Effector memory CD8-positive, alpha-beta T cell (primary cell): ENCODE measurements at regions not wholly inside any gene's neighbourhood (a gene's known extent, or its start where the extent isn't known, plus 50 kb on each side); places are given as distances from the start of the nearest gene placed in this dataset.

Experiments
- ATAC-seq: fragments of 150-1000 bp; cut with Tn5 transposase; replicated peaks from 2 replicates; pipeline ENCODE4 v1.10.0; 2021; ENCODE audit warnings: mild to moderate bottlenecking, moderate library complexity
- DNase-seq, 3 experiments: peaks; one replicate each; pipeline ENCODE4 v3.0.0; 2021
- H3K27ac Mint-ChIP-seq, 2 donors: one replicate each; pipeline ENCODE4 v1.8.0; 2022; ENCODE audit warnings: mild to moderate bottlenecking in 2 of 2, mixed read lengths in 2 of 2, moderate library complexity in 2 of 2
- H3K27me3 Mint-ChIP-seq, 2 donors: one replicate each; pipeline ENCODE4 v1.8.0; 2022; ENCODE audit warnings: mixed read lengths in 2 of 2
- H3K36me3 Mint-ChIP-seq: one replicate; pipeline ENCODE4 v1.8.0; 2022; ENCODE audit warnings: mild to moderate bottlenecking, moderate library complexity, mixed read lengths; ENCODE audit not compliant: insufficient read depth
- H3K4me1 Mint-ChIP-seq, 2 donors: one replicate each; pipeline ENCODE4 v1.8.0; 2022; ENCODE audit warnings: low read depth in 2 of 2, mixed read lengths in 2 of 2
- H3K4me3 Mint-ChIP-seq, 2 donors: one replicate each; pipeline ENCODE4 v1.8.0; 2022; ENCODE audit warnings: mild to moderate bottlenecking in 2 of 2, mixed read lengths in 2 of 2, moderate library complexity in 2 of 2
- H3K9me3 Mint-ChIP-seq, 2 donors: one replicate each; pipeline ENCODE4 v1.8.0; 2022; ENCODE audit warnings: mixed read lengths in 2 of 2

DNA sequence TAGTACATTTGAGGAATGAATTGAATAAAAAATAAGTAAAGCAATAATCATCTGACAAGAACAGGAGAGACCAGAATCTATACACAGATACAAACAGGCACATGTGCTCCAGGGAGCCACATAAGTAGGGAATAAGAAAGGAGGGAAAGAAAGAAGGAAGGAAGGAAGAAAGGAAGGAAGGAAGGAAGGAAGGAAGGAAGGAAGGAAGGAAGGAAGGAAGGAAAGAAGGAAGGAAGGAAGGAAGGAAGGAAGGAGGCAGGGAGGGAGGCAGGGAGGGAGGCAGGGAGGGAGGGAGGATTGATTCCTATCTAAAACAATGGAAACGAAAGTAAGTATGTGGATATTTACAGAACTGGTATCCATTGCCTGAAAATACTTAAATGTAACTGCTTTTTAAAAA is 475.8 kb downstream of the NLGN4X start:
- Mint-ChIP-seq H3K27ac (no peak overlapping the region), H3K4me1 (no peaks in the 10 kb centered on the region), H3K9me3 (peaks cover 0 to 1% of the 10 kb centered on the region in 2 donors)

DNA sequence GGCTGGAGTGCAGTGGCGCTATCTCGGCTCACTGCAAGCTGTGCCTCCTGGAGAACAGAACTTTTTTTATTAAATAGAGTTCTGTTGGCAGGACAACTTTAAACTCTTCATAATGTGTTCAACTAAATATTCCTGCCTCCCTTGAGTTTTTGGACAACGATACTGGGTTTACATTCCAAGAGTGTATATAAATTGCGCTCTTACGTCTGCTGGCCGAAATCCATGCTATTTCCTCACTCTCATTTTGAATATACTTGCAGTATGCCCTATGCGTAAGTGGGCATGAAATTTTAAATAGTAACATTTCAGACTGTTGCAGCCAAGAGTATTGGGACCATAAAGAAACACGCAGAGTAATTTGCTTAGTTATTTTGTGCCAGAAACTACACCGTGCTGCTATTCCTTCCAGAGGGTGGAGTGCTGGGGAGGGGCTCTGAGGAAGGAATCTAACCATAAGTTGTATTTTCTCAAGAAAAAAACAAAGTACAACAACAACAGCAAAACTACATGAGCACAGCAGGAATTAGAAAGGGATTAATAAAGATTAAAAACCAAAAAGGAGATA is 480.0 kb downstream of the NLGN4X start:
- Mint-ChIP-seq H3K4me1 (no peaks in the 10 kb centered on the region), H3K4me3 (no peak overlapping the region), H3K27me3 (no peaks in the 10 kb centered on the region), H3K27ac (no peak overlapping the region), H3K36me3 (peaks cover 3% of the 10 kb centered on the region), H3K9me3 (peaks cover 4 to 8% of the 10 kb centered on the region in 2 donors)
- DNase-seq (no peak), ATAC-seq (no peak)

More for the DNA sequence above, 475.8 kb downstream of the NLGN4X start:
- DNase-seq (no peak), ATAC-seq (no peak)
- Mint-ChIP-seq H3K27me3 (no peaks in the 10 kb centered on the region), H3K36me3 (peaks cover 3% of the 10 kb centered on the region), H3K4me3 (no peak overlapping the region)

DNA sequence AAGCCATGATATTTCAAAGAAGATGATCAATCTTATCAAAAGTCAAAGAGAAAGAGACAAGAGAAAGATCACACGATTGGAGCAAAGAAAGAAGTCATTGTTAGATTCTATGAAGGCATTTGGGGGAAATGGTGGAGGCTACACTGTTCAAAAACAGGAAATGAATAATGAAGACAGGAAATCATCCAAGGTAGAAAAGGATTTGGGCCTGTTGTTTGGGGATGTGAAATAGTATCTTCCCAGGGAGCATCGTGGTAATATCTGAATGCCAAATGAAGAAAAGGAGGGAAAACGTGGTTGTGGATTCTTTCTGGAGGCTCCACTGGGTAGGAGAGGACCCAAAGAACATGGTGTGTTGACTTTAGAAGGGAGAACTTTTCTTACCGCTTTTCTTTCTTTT is 482.4 kb downstream of the NLGN4X start:
- no peak for ATAC-seq
- H3K36me3 Mint-ChIP-seq = no peaks in the 10 kb centered on the region
- no peaks in the 10 kb centered on the region for H3K27me3 Mint-ChIP-seq
- no peaks in the 10 kb centered on the region for H3K4me1 Mint-ChIP-seq
- H3K27ac Mint-ChIP-seq = no peak overlapping the region
- H3K4me3 Mint-ChIP-seq = no peak overlapping the region
- no peak for DNase-seq
- peaks cover 2 to 8% of the 10 kb centered on the region in 2 donors for H3K9me3 Mint-ChIP-seq

DNA sequence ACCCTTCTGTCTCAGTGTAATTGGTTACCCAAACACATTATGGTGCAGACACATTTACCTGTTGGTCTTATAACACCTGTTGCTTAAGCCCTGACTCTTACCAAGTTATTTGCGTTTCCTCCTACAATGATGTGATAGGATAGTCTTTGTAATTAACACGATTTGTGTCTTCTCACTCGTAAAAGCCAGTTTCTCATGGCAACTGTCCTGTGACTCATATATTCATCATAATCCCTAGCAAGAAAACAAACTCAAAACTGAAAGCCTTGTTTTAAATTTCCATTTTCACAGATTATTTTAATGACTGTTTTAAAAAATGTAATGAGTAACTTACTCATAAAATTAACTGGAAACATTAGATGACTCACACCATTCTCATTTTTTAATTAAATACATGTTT is 495.2 kb downstream of the NLGN4X start:
- ATAC-seq (no peak), DNase-seq (no peak)
- Mint-ChIP-seq H3K27me3 (no peaks in the 10 kb centered on the region), H3K4me3 (no peak overlapping the region), H3K36me3 (no peaks in the 10 kb centered on the region), H3K9me3 (peaks cover 1 to 6% of the 10 kb centered on the region in 2 donors), H3K27ac (no peak overlapping the region), H3K4me1 (no peaks in the 10 kb centered on the region)

DNA sequence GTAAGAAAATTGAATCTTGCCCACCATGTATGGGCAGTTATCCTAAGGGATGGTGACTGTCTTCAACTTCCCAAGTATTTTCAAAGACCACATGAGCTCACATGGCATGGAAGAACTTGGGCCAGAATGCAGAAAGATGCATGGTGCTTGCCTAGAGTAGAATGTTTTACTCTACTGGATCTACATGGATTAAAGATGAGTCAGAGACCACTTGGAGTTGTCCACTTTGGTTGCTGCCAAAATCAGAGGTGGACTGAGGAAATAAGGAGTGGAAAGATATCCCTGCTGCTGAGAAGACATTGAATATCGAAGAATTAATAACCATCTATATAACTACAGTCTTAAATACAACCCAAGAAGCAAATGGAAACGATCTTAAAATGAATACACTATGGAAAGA is 498.1 kb downstream of the NLGN4X start:
- no peaks in the 10 kb centered on the region for H3K27me3 Mint-ChIP-seq
- no peak overlapping the region for H3K4me3 Mint-ChIP-seq
- DNase-seq (no peak), ATAC-seq (no peak)
- H3K36me3 Mint-ChIP-seq = no peaks in the 10 kb centered on the region
- no peaks in the 10 kb centered on the region for H3K4me1 Mint-ChIP-seq
- peaks cover 4 to 6% of the 10 kb centered on the region in 2 donors for H3K9me3 Mint-ChIP-seq
- no peak overlapping the region for H3K27ac Mint-ChIP-seq

DNA sequence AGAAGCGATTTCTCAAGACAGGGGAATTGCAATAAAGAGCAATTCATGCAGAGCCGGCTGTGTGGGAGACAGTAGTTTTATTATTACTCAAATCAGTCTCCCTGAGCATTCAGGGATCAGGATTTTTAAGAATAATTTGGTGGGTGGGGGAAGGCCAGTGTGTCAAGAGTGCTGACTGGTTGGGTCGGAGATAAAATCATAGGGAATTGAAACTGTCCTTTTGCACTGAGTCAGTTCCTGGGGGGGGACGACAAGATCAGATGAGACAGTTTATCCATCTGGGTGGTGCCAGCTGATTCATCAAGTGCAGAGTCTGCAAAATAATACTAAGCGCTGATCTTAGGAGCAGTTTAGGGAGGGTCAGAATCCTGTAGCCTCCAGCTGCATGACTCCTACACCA is 502.4 kb downstream of the NLGN4X start:
- H3K36me3 Mint-ChIP-seq = no peaks in the 10 kb centered on the region
- no peak overlapping the region for H3K4me3 Mint-ChIP-seq
- ATAC-seq (no peak), DNase-seq (no peak)
- no peaks in the 10 kb centered on the region for H3K4me1 Mint-ChIP-seq
- peaks cover 0 to 6% of the 10 kb centered on the region in 2 donors for H3K9me3 Mint-ChIP-seq
- H3K27me3 Mint-ChIP-seq = no peaks in the 10 kb centered on the region
- H3K27ac Mint-ChIP-seq = no peak overlapping the region

DNA sequence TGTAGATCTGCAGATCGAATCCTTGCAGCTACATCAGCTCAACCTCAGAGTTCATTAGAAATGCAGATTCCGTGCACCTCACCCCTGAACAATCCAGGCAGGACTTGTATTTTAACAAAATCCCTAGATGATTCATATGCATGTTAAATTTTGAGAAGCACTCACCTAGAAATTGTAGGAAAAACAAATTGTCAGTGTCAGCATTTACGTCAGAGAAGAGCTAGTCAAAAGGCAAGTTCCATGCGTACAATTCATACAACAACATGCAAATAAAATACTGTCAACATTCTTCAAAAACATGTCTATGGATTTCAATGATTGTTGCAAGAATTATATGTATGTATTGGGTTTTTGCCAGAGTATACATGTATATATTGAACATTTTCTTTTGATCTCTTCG is 504.5 kb downstream of the NLGN4X start:
- Mint-ChIP-seq H3K4me1 (no peaks in the 10 kb centered on the region), H3K27me3 (no peaks in the 10 kb centered on the region), H3K4me3 (no peak overlapping the region), H3K27ac (no peak overlapping the region), H3K9me3 (peaks cover 0 to 5% of the 10 kb centered on the region in 2 donors), H3K36me3 (no peaks in the 10 kb centered on the region)
- ATAC-seq = no peak
- DNase-seq = no peak

DNA sequence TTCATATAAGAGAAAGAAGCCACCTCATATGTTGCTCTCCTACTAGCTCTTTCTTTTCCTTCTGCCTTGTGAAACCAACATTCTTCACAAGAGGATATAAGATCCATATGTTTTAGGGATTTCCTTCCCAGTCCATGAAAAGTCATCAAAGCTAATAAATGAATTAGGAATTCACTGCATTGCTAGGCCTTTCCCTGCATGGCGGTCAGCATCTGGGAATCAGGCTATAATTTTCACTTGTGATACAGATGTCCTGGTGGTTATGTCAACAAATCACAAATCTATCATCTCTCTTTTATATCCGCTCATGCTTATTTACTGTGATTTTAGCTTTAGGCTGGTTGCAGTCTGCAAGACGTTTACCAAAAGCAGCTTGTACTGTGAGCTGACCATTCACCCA is 510.0 kb downstream of the NLGN4X start:
- ATAC-seq (no peak), DNase-seq (no peak)
- no peak overlapping the region for H3K27ac Mint-ChIP-seq
- no peaks in the 10 kb centered on the region for H3K27me3 Mint-ChIP-seq
- no peaks in the 10 kb centered on the region for H3K4me1 Mint-ChIP-seq
- H3K4me3 Mint-ChIP-seq = no peak overlapping the region
- H3K36me3 Mint-ChIP-seq = no peaks in the 10 kb centered on the region
- H3K9me3 Mint-ChIP-seq = peaks cover 0 to 5% of the 10 kb centered on the region in 2 donors

DNA sequence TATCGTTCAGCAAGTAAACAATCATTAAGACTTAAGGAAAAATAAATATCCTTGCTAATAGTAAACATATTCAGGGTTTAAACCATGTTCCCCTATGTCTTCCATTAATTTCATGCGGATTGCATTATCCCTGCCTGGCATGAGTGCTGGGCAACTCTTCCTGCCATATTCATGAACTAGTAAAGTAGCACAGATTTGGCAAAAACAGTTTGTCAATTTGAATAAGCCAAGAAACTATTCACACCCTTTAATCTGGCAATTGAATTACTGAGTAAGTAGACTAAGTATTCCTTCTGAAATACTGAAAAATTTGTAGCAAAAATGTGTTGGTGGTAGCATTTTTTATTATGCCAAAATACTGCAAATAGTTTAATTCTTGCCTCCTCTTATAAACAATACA is 512.0 kb downstream of the NLGN4X start:
- Mint-ChIP-seq H3K36me3 (no peaks in the 10 kb centered on the region), H3K9me3 (peaks cover 0 to 7% of the 10 kb centered on the region in 2 donors), H3K27ac (no peak overlapping the region), H3K27me3 (no peaks in the 10 kb centered on the region), H3K4me3 (no peak overlapping the region), H3K4me1 (no peaks in the 10 kb centered on the region)
- DNase-seq (no peak), ATAC-seq (no peak)

DNA sequence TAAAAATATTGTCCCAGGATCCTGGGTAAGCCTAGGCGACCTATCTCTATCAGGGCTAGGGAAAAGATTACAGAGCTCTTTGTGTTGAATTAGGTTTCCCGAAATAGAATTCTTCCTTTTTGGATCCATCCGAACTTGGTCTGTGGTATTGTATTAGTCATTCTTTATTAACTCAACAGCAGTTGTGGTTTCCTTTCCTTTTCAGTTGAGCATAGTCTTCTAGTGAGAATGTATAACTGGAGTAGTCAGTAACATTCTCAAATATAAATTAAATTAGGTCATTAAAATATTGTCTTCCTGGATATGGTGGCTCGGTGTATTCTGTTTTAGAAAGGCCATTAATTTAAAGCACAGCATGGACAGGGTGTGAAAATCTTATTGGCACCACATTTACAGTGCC is 520.4 kb downstream of the NLGN4X start:
- H3K4me1 Mint-ChIP-seq = no peaks in the 10 kb centered on the region
- H3K9me3 Mint-ChIP-seq = peaks cover 0 to 4% of the 10 kb centered on the region in 2 donors
- no peak overlapping the region for H3K27ac Mint-ChIP-seq
- H3K36me3 Mint-ChIP-seq = no peaks in the 10 kb centered on the region
- no peak overlapping the region for H3K4me3 Mint-ChIP-seq
- no peaks in the 10 kb centered on the region for H3K27me3 Mint-ChIP-seq
- DNase-seq (no peak), ATAC-seq (no peak)

DNA sequence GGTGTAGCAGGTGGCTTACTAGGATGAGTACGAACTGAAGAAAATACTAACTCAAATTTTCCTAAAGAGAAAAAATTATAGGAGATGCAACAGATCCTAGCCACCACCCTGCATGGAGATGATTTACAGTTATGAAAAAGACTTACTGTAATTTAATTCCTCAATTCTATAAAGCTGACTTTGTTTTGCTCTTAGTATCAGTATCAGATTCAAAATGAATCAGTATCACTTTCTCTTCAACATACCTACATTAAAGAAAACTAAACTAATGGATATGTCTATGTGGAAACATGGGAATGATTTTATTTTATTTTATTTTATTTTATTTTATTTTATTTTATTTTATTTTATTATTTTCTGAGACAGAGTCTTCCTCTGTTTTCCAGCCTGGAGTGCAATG is 525.8 kb downstream of the NLGN4X start:
- H3K4me3 Mint-ChIP-seq = no peak overlapping the region
- no peak for ATAC-seq
- peaks cover 3 to 6% of the 10 kb centered on the region in 2 donors for H3K9me3 Mint-ChIP-seq
- DNase-seq = no peak
- H3K27me3 Mint-ChIP-seq = no peaks in the 10 kb centered on the region
- H3K4me1 Mint-ChIP-seq = no peaks in the 10 kb centered on the region
- H3K27ac Mint-ChIP-seq = no peak overlapping the region
- no peaks in the 10 kb centered on the region for H3K36me3 Mint-ChIP-seq

DNA sequence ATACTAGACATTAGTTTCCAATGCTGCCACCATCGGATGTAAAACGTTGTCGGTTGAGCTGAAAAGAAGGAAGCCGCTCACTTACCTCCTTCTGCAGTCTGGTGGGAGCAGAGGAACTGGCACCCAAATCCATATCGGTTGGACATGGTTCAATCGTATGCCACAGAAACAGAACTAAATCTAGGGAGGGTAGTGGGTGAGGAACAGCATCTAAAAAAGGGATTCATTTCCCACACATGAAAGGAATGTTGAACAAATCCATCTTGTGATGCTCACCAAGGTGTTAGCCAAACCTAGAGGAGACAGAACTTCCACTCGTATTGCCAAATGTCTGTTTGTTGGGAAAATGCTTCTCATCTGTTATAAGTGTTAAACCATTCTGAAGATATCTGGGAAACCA is 532.7 kb downstream of the NLGN4X start:
- Mint-ChIP-seq H3K4me1 (no peaks in the 10 kb centered on the region), H3K27ac (no peak overlapping the region), H3K4me3 (no peak overlapping the region), H3K9me3 (peaks cover 3 to 6% of the 10 kb centered on the region in 2 donors), H3K27me3 (no peaks in the 10 kb centered on the region), H3K36me3 (no peaks in the 10 kb centered on the region)
- DNase-seq (no peak), ATAC-seq (no peak)

DNA sequence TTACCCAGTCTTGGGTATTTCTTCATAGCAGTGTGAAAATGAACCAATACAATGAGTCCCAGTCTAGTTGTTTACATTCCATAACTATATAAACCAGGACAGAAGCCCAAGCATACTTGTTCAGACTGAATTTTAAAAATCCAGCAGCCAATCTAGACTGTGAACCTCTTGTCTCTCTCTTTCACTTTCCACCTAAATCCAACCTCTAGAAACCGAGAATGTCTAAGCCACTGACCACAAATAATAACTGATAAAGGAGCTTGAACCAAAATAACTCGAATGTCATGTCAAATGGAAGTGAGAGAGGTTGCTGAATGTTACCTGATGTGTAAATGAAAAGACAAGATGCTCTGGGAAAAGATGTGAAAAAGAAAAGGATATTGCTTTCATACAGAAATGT is 544.7 kb downstream of the NLGN4X start:
- H3K4me3 Mint-ChIP-seq = no peak overlapping the region
- ATAC-seq = no peak
- DNase-seq = no peak
- no peaks in the 10 kb centered on the region for H3K4me1 Mint-ChIP-seq
- H3K36me3 Mint-ChIP-seq = no peaks in the 10 kb centered on the region
- H3K9me3 Mint-ChIP-seq = no peaks in the 10 kb centered on the region
- no peaks in the 10 kb centered on the region for H3K27me3 Mint-ChIP-seq
- H3K27ac Mint-ChIP-seq = no peak overlapping the region

DNA sequence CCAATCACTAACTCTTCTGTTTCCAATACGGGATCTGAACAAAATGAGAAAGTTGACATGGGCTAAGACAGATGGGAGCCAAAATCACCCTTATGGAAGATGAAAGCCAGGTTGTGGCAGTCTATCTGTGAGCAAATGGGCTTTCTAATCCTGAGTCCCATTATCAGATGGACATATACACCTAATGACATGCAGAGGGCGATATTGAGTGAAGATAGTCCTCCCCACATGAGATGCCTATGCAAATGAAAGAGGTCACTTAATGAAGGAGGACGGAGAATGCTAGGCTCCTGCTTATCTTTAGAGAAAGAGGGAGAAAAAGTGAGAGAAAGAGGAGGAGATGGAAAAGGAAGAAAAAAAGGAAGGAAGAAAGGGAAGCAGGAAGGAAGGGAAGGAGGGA is 547.5 kb downstream of the NLGN4X start:
- Mint-ChIP-seq H3K9me3 (no peaks in the 10 kb centered on the region), H3K36me3 (no peaks in the 10 kb centered on the region), H3K27me3 (no peaks in the 10 kb centered on the region), H3K4me3 (no peak overlapping the region), H3K4me1 (no peaks in the 10 kb centered on the region), H3K27ac (no peak overlapping the region)
- no peak for ATAC-seq
- no peak for DNase-seq

DNA sequence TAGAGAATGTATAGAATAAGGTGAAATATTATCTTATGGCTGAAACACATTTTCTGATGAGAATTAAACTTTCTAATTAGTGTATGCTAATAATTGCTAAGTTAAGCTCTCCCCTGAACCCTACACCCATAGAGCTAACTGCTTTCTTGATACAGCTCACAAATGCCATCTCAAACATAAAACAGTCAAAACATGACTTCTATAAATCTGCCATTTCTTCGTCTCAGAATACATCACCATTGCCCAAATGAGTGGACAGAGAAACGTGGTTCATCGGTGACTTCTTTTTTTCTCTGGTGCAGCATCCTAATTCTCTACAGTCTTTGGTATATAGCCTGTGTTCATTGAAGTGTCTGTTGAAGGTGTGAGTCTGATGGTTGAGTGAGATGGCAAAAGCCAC is 554.6 kb downstream of the NLGN4X start:
- Mint-ChIP-seq H3K27ac (no peak overlapping the region), H3K9me3 (peaks cover 0 to 3% of the 10 kb centered on the region in 2 donors), H3K4me1 (no peaks in the 10 kb centered on the region), H3K27me3 (no peaks in the 10 kb centered on the region), H3K4me3 (no peak overlapping the region), H3K36me3 (no peaks in the 10 kb centered on the region)
- no peak for ATAC-seq
- DNase-seq = no peak
